SK-N-SH (cell line): ENCODE measurements at regions not wholly inside any gene's neighbourhood (a gene's known extent, or its start where the extent isn't known, plus 50 kb on each side); places are given as distances from the start of the nearest gene placed in this dataset.

Source experiments
- CTCF ChIA-PET: fragments of 300-600, 350-600 bp; formaldehyde crosslinking; extraction: SDS; loops from one replicate; lab custom pipeline; 2021; lab: Yijun Ruan, JAX
- POLR2A ChIA-PET: fragments of 350-600 bp; sonication (Branson Sonifier 250); formaldehyde crosslinking; extraction: SDS; loops from one replicate; lab custom pipeline; 2020; ENCODE audit warnings: antibody characterized with exemption, inconsistent platforms; lab: Yijun Ruan, JAX
- DNase-seq: peaks from one replicate; pipeline ENCODE4 v3.0.0; 2012
- H2AFZ ChIP-seq: fragments of 200-600 bp; sonication (generic); 2 replicates; pipeline ENCODE4 v1.8.1; 2016; ENCODE audit warnings: antibody characterized with exemption, mild to moderate bottlenecking, low read depth
- H3F3A ChIP-seq: fragments of 200-600 bp; sonication (generic); replicated peaks from 2 replicates; pipeline ENCODE3; 2016; ENCODE audit warnings: antibody characterized with exemption, mild to moderate bottlenecking; ENCODE audit not compliant: insufficient read depth
- H3K27ac ChIP-seq, 2 experiments: fragments of 200-500 bp in 1 of 2; fragments of 200-600 bp in 1 of 2; sonication (Bioruptor generic) in 1 of 2; sonication (generic), shearing (Covaris generic) in 1 of 2; 2 replicates each; pipeline versions ENCODE4 v1.5.1 to v1.6.1; 2014 to 2016; ENCODE audit warnings: low read depth in 2 of 2, inconsistent platforms in 1 of 2, low read length in 1 of 2, mild to moderate bottlenecking in 1 of 2, mixed read lengths in 1 of 2
- H3K27me3 ChIP-seq: fragments of 200-600 bp; sonication (generic), shearing (Covaris generic); 2 replicates; pipeline ENCODE4 v1.6.1; 2016; ENCODE audit warnings: mixed run types; ENCODE audit not compliant: insufficient read depth
- H3K36me3 ChIP-seq, 2 experiments: fragments of 200-500 bp in 1 of 2; fragments of 200-600 bp in 1 of 2; sonication (Bioruptor generic) in 1 of 2; sonication (generic) in 1 of 2; replicated peaks in 1 of 2; 2 replicates each; pipeline versions ENCODE3 to v1.5.1; 2014 to 2016; ENCODE audit warnings: low read length in 1 of 2, mild to moderate bottlenecking in 1 of 2; ENCODE audit not compliant: insufficient read depth in 2 of 2, control insufficient read depth in 1 of 2
- H3K4me1 ChIP-seq, 2 experiments: fragments of 200-500 bp in 1 of 2; fragments of 200-600 bp in 1 of 2; sonication (Bioruptor generic) in 1 of 2; sonication (generic), shearing (Covaris generic) in 1 of 2; 2 replicates each; pipeline versions ENCODE4 v1.5.1 to v1.6.1; 2014 to 2016; ENCODE audit warnings: low read depth in 1 of 2, low read length in 1 of 2, mixed run types in 1 of 2; ENCODE audit not compliant: insufficient read depth in 2 of 2, control insufficient read depth in 1 of 2
- H3K4me2 ChIP-seq: fragments of 200-600 bp; sonication (generic), shearing (Covaris generic); 2 replicates; pipeline ENCODE4 v1.6.1; 2017; ENCODE audit warnings: mixed run types
- H3K4me3 ChIP-seq, 2 experiments: fragments of 200-500 bp in 1 of 2; fragments of 200-600 bp in 1 of 2; sonication (Bioruptor generic) in 1 of 2; sonication (generic), shearing (Covaris generic) in 1 of 2; 2 replicates each; pipeline versions ENCODE4 v1.5.1 to v1.8.1; 2014 to 2016; ENCODE audit warnings: low read depth in 2 of 2, inconsistent platforms in 1 of 2, low read length in 1 of 2, mild to moderate bottlenecking in 1 of 2, mixed read lengths in 1 of 2, moderate library complexity in 1 of 2
- H3K79me2 ChIP-seq: fragments of 200-600 bp; sonication (generic); 2 replicates; pipeline ENCODE4 v1.8.1; 2017; ENCODE audit warnings: mild to moderate bottlenecking; ENCODE audit not compliant: insufficient read depth
- H3K9ac ChIP-seq: fragments of 200-600 bp; sonication (generic); 2 replicates; pipeline ENCODE4 v1.6.1; 2017; ENCODE audit warnings: mixed run types
- H3K9me2 ChIP-seq: fragments of 200-600 bp; sonication (generic); 2 replicates; pipeline ENCODE4 v1.6.1; 2017; ENCODE audit warnings: mixed run types
- H3K9me3 ChIP-seq: fragments of 200-600 bp; sonication (generic); 2 replicates; pipeline ENCODE4 v1.6.1; 2017; ENCODE audit warnings: mixed run types, mild to moderate bottlenecking, moderate library complexity
- H4K20me1 ChIP-seq: fragments of 200-600 bp; sonication (generic); 2 replicates; pipeline ENCODE4 v1.6.1; 2017; ENCODE audit warnings: mild to moderate bottlenecking, mixed run types; ENCODE audit not compliant: insufficient read depth
- CHD2 ChIP-seq: fragments of 150-350 bp; IDR thresholded peaks from 2 replicates; pipeline ENCODE4 v1.6.1; 2018; ENCODE audit warnings: low read length; ENCODE audit not compliant: partially characterized antibody
- EP300 ChIP-seq, 2 experiments: IDR thresholded peaks; 2 replicates each; pipeline versions ENCODE4 v1.4.0 to v1.6.1; 2012; ENCODE audit warnings: borderline replicate concordance in 1 of 2, low read depth in 1 of 2, low read length in 1 of 2
- FOSL2 ChIP-seq: IDR thresholded peaks from 2 replicates; pipeline ENCODE4 v1.4.0; 2012; ENCODE audit warnings: low read depth, mild to moderate bottlenecking, moderate library complexity, borderline replicate concordance
- FOXJ3 ChIP-seq: sonication (generic); formaldehyde crosslinking; IDR thresholded peaks from 2 replicates; pipeline ENCODE4 v1.5.1; 2020; ENCODE audit warnings: mild to moderate bottlenecking, missing genetic modification reagents
- GABPA ChIP-seq: IDR thresholded peaks from 2 replicates; pipeline ENCODE4 v1.4.0; 2012; ENCODE audit warnings: low read depth, mild to moderate bottlenecking
- JUND ChIP-seq: IDR thresholded peaks from 2 replicates; pipeline ENCODE4 v1.4.0; 2012
- MEF2A ChIP-seq: IDR thresholded peaks from 2 replicates; pipeline ENCODE4 v1.4.0; 2012; ENCODE audit warnings: low read depth, borderline replicate concordance
- MXI1 ChIP-seq: IDR thresholded peaks from 2 replicates; pipeline ENCODE4 v1.6.1; 2012; ENCODE audit warnings: mild to moderate bottlenecking, low read depth, low read length, improper control_type of control experiment
- NFIC ChIP-seq: IDR thresholded peaks from 2 replicates; pipeline ENCODE4 v1.4.0; 2012; ENCODE audit warnings: borderline replicate concordance
- RCOR1 ChIP-seq: fragments of 150-350 bp; IDR thresholded peaks from 2 replicates; pipeline ENCODE4 v1.6.1; 2017; ENCODE audit warnings: antibody characterized with exemption, low read length
- RXRA ChIP-seq: IDR thresholded peaks from 2 replicates; pipeline ENCODE4 v1.4.0; 2012; ENCODE audit warnings: low read depth, mild to moderate bottlenecking, borderline replicate concordance
- SIN3A ChIP-seq: IDR thresholded peaks from 2 replicates; pipeline ENCODE4 v1.6.1; 2012; ENCODE audit warnings: low read depth, mild to moderate bottlenecking, low read length, moderate library complexity, borderline replicate concordance
- SMC3 ChIP-seq: IDR thresholded peaks from 2 replicates; pipeline ENCODE4 v1.6.1; 2012; ENCODE audit warnings: low read depth, low read length, improper control_type of control experiment
- TCF12 ChIP-seq: IDR thresholded peaks from 2 replicates; pipeline ENCODE4 v1.4.0; 2012
- USF2 ChIP-seq: fragments of 150-350 bp; IDR thresholded peaks from 2 replicates; pipeline ENCODE4 v1.6.1; 2017; ENCODE audit warnings: antibody characterized with exemption, low read length, low read depth, borderline replicate concordance
- WGBS: methylation state at CpG from one replicate; pipeline ENCODE4 v1.1.6; 2017; ENCODE audit warnings: low lambda C conversion rate; 5-methylcytosine and 5-hydroxymethylcytosine counted together
- TF ChIP-seq, protein P1 (sequence below): IDR thresholded peaks from 2 replicates; pipeline ENCODE4; 2012
- TF ChIP-seq, protein P2 (sequence below): IDR thresholded peaks from 2 replicates; pipeline ENCODE4 v1.4.0; 2012; ENCODE audit warnings: low read depth, borderline replicate concordance
- TF ChIP-seq, protein P3 (sequence below): IDR thresholded peaks from 2 replicates; pipeline ENCODE4 v1.4.0; 2012; ENCODE audit warnings: low read depth

GRCh38 chr12:24113701-24114100 is 164.2 kb upstream of the SOX5 start:
- Histone ChIP-seq H2AFZ (no peak overlapping the region; the same call in 1 of the 2 replicates), H3K4me2 (no peak overlapping the region), H3K9me3 (no peaks in the 10 kb centered on the region), H3K9ac (no peak overlapping the region), H3K79me2 (no peaks in the 10 kb centered on the region), H3K27ac (no peak overlapping the region), H3K27me3 (no peaks in the 10 kb centered on the region), H3K4me1 (peaks cover 0 to 7% of the 10 kb centered on the region in 2 experiments; a peak in 1 of 4 replicates), H3K36me3 (no peaks in the 10 kb centered on the region), H3K4me3 (no peak overlapping the region), H3K9me2 (no peaks in the 10 kb centered on the region), H3F3A (peaks cover 10% of the 10 kb centered on the region), H4K20me1 (no peaks in the 10 kb centered on the region)
- POLR2A ChIA-PET, result no interaction called here
- 76% methylated on average over 2 of the region's 2 CpGs for WGBS
- CTCF ChIA-PET, result interaction anchor here (0.7 kb wide), 1 partner anchor 115 kb away, joined by 3 read pairs; no protein-coding TSS in a partner anchor
- TF ChIP-seq SMC3, result no peak
- TF ChIP-seq FOXJ3 (CRISPR knock-in tag), result no peak
- no peak for TF ChIP-seq MXI1
- no peak for TF ChIP-seq USF2
- TF ChIP-seq SIN3A, result no peak
- no peak for DNase-seq

DNA sequence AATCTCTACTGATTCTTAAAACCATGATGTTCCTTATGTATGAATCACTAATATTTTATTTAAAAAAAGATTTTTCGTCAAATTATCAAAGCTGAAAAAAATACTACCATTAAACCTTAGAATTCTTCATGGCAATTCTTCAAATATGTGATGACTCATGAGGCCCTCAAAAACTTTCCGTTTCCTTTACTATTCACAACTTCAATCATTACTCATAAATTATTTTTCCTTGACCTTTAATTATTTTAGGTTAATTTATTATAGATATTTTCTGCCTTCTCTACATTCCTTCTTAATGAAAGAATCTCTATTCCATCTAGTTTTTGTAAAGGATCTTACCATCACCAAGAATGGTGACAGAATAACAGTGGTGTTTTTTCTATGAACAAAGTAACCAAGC is 162.1 kb upstream of the SOX5 start:
- Histone ChIP-seq H3K9me3 (no peaks in the 10 kb centered on the region), H4K20me1 (no peaks in the 10 kb centered on the region), H3K4me3 (no peak overlapping the region), H3K4me1 (peaks cover 0 to 7% of the 10 kb centered on the region in 2 experiments; a peak in 1 of 4 replicates), H3K27me3 (no peaks in the 10 kb centered on the region), H3F3A (peaks cover 10% of the 10 kb centered on the region), H3K36me3 (no peaks in the 10 kb centered on the region), H3K4me2 (no peak overlapping the region), H3K79me2 (no peaks in the 10 kb centered on the region), H3K27ac (peak overlapping the region in 1 of 2 experiments; percentile 19; a peak in 1 of 4 replicates), H3K9me2 (no peaks in the 10 kb centered on the region), H3K9ac (no peak overlapping the region), H2AFZ (no peak overlapping the region)
- ChIA-PET CTCF (interaction anchor here (1.1 to 1.3 kb wide), 2 partner anchors 486 kb away, joined by 3 read pairs; no protein-coding TSS in a partner anchor), POLR2A (no interaction called here)
- 10% methylated on average over 2 of the region's 2 CpGs for WGBS
- no peak for DNase-seq
- TF ChIP-seq JUND (peak; percentile 65), FOSL2 (peak; percentile 54), NFIC (peak; percentile 30; the same call in 1 of the 2 replicates), USF2 (no peak), GABPA (no peak), TCF12 (0 out of 2 replicates have a peak, but pooled peaks have one; percentile 19), EP300 (IDR thresholded peaks at IDR 0.05; ENCODE audit: borderline replicate concordance in 1 of 2, low read depth in 1 of 2, low read length in 1 of 2) (peak in 1 of 2 experiments; percentile 58; a peak in 2 of 4 replicates), CHD2 (no peak), MEF2A (no peak), RXRA (no peak), FOXJ3 (CRISPR knock-in tag) (no peak), MXI1 (no peak), RCOR1 (no peak)
- TF ChIP-seq, protein P1, sequence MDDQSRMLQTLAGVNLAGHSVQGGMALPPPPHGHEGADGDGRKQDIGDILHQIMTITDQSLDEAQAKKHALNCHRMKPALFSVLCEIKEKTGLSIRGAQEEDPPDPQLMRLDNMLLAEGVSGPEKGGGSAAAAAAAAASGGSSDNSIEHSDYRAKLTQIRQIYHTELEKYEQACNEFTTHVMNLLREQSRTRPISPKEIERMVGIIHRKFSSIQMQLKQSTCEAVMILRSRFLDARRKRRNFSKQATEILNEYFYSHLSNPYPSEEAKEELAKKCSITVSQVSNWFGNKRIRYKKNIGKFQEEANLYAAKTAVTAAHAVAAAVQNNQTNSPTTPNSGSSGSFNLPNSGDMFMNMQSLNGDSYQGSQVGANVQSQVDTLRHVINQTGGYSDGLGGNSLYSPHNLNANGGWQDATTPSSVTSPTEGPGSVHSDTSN, result peak; percentile 58; the same call in 1 of the 2 replicates
- TF ChIP-seq, protein P2, sequence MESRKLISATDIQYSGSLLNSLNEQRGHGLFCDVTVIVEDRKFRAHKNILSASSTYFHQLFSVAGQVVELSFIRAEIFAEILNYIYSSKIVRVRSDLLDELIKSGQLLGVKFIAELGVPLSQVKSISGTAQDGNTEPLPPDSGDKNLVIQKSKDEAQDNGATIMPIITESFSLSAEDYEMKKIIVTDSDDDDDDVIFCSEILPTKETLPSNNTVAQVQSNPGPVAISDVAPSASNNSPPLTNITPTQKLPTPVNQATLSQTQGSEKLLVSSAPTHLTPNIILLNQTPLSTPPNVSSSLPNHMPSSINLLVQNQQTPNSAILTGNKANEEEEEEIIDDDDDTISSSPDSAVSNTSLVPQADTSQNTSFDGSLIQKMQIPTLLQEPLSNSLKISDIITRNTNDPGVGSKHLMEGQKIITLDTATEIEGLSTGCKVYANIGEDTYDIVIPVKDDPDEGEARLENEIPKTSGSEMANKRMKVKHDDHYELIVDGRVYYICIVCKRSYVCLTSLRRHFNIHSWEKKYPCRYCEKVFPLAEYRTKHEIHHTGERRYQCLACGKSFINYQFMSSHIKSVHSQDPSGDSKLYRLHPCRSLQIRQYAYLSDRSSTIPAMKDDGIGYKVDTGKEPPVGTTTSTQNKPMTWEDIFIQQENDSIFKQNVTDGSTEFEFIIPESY, result no peak
- TF ChIP-seq, protein P3, sequence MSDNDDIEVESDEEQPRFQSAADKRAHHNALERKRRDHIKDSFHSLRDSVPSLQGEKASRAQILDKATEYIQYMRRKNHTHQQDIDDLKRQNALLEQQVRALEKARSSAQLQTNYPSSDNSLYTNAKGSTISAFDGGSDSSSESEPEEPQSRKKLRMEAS, result no peak
